ENCODE measurements at regions not wholly inside any gene's neighbourhood (a gene's known extent, or its start where the extent isn't known, plus 50 kb on each side); places are given as distances from the start of the nearest gene placed in this dataset.

- Mint-ChIP-seq H3K27ac (ENCODE audit: unreplicated experiment) (no peak overlapping the region), H3K4me3 (ENCODE audit: unreplicated experiment) (no peak overlapping the region), H3K4me1 (ENCODE audit: low read depth) (no peaks in the 10 kb centered on the region), H3K27me3 (ENCODE audit: low read depth) (peaks cover 25% of the 10 kb centered on the region), H3K36me3 (ENCODE audit: low read depth) (no peaks in the 10 kb centered on the region), H3K9me3 (ENCODE audit: low read depth) (no peaks in the 10 kb centered on the region)
- TF ChIP-seq CTCF (IDR thresholded peaks at IDR 0.05), result no peak
- DNase-seq (ENCODE audit: low spot score), result no peak
Observed at GRCh38 chr3:43964640-43965039, 273.9 kb downstream of the ABHD5 start.

- Mint-ChIP-seq H3K9me3 (ENCODE audit: low read depth) (no peaks in the 10 kb centered on the region), H3K27ac (ENCODE audit: unreplicated experiment) (no peak overlapping the region), H3K4me1 (ENCODE audit: low read depth) (no peaks in the 10 kb centered on the region), H3K27me3 (ENCODE audit: low read depth) (peaks cover 25% of the 10 kb centered on the region), H3K4me3 (ENCODE audit: unreplicated experiment) (no peak overlapping the region), H3K36me3 (ENCODE audit: low read depth) (no peaks in the 10 kb centered on the region)
- no peak for DNase-seq (ENCODE audit: low spot score)
- TF ChIP-seq CTCF (IDR thresholded peaks at IDR 0.05), result no peak
Observed at GRCh38 chr3:43965656-43966055, 274.9 kb downstream of the ABHD5 start.

DNA sequence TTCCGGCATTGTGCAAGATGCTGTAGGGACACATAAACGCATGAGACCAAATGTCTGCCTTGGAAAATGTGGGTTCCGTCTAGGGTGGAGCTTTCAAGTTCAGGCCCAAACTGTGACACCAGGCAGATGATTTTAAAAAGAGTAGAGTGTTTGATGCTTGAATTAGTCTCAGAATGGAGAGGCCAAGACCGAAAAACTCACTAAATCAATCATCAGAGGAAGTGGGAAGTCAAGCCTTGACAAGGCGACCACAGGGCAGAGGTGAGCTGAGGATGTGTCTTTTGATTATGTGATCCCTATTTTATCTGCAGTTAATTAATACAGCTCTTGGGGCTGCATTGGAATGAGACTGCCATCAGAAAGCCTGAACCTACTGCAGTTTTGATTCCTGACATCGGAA lies 275.4 kb downstream of the ABHD5 start:
- Mint-ChIP-seq H3K27me3 (ENCODE audit: low read depth) (peaks cover 25% of the 10 kb centered on the region), H3K36me3 (ENCODE audit: low read depth) (no peaks in the 10 kb centered on the region), H3K9me3 (ENCODE audit: low read depth) (no peaks in the 10 kb centered on the region), H3K27ac (ENCODE audit: unreplicated experiment) (no peak overlapping the region), H3K4me3 (ENCODE audit: unreplicated experiment) (no peak overlapping the region), H3K4me1 (ENCODE audit: low read depth) (no peaks in the 10 kb centered on the region)
- DNase-seq (ENCODE audit: low spot score), result no peak
- no peak for TF ChIP-seq CTCF (IDR thresholded peaks at IDR 0.05)

- Mint-ChIP-seq H3K4me3 (ENCODE audit: unreplicated experiment) (no peak overlapping the region), H3K27me3 (ENCODE audit: low read depth) (peaks cover 25% of the 10 kb centered on the region), H3K27ac (ENCODE audit: unreplicated experiment) (no peak overlapping the region), H3K36me3 (ENCODE audit: low read depth) (no peaks in the 10 kb centered on the region), H3K9me3 (ENCODE audit: low read depth) (no peaks in the 10 kb centered on the region), H3K4me1 (ENCODE audit: low read depth) (no peaks in the 10 kb centered on the region)
- TF ChIP-seq CTCF (IDR thresholded peaks at IDR 0.05), result no peak
- DNase-seq (ENCODE audit: low spot score), result no peak
Observed at GRCh38 chr3:43966530-43966929, 275.2 kb upstream of the TOPAZ1 start.

DNA sequence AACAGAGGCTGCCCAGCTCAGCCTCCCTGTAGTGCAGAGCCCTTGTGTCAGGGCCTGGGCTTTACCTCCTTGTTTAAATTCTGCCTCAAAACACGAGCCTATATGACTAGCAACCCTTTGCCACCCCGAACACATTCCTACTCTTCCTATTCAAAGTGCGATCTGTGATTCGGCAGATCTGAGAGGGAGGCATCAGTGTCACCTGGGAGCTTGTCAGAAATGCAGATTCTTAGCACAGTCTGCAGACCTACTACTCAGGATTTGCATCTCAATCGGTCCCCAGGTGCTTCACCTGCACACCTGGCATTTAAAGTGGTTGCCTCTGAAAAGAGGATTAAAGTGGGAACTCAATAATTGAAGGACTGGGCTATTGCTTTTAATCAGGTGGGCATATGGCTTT lies 273.2 kb upstream of the TOPAZ1 start:
- no peak for DNase-seq (ENCODE audit: low spot score)
- Mint-ChIP-seq H3K36me3 (ENCODE audit: low read depth) (no peaks in the 10 kb centered on the region), H3K27ac (ENCODE audit: unreplicated experiment) (no peak overlapping the region), H3K4me1 (ENCODE audit: low read depth) (no peaks in the 10 kb centered on the region), H3K4me3 (ENCODE audit: unreplicated experiment) (no peak overlapping the region), H3K27me3 (ENCODE audit: low read depth) (peaks cover 25% of the 10 kb centered on the region), H3K9me3 (ENCODE audit: low read depth) (no peaks in the 10 kb centered on the region)
- TF ChIP-seq CTCF (IDR thresholded peaks at IDR 0.05), result no peak

Data from chondrocyte (in vitro differentiated cells).